Smooth muscle cell (in vitro differentiated cells): ENCODE measurements at regions not wholly inside any gene's neighbourhood (a gene's known extent, or its start where the extent isn't known, plus 50 kb on each side); places are given as distances from the start of the nearest gene placed in this dataset.

Source experiments
- DNase-seq: peaks from one replicate; lab custom pipeline; 2025; ENCODE audit not compliant: unreplicated experiment; lab: John Stamatoyannopoulos, UW
- H2AFZ ChIP-seq: fragments of 200-600 bp; sonication (generic); 2 replicates; pipeline ENCODE4 v1.6.0; 2016; ENCODE audit warnings: antibody characterized with exemption, low read depth, mild to moderate bottlenecking
- H3F3A ChIP-seq: fragments of 200-600 bp; sonication (generic); 2 replicates; pipeline ENCODE4 v1.6.0; 2017; ENCODE audit warnings: antibody characterized with exemption, low read depth
- H3K27ac ChIP-seq: fragments of 200-600 bp; sonication (generic); 2 replicates; pipeline ENCODE4 v1.5.1; 2016; ENCODE audit warnings: low read depth, mild to moderate bottlenecking
- H3K27me3 ChIP-seq: fragments of 200-600 bp; sonication (generic); 2 replicates; pipeline ENCODE4 v1.6.1; 2016; ENCODE audit warnings: low read depth, mild to moderate bottlenecking
- H3K36me3 ChIP-seq: fragments of 200-600 bp; sonication (generic); 2 replicates; pipeline ENCODE4 v1.5.1; 2016; ENCODE audit warnings: low read depth
- H3K4me1 ChIP-seq: fragments of 200-600 bp; sonication (generic); 2 replicates; pipeline ENCODE4 v1.5.1; 2016; ENCODE audit warnings: low read depth
- H3K4me2 ChIP-seq: fragments of 200-600 bp; sonication (generic); 2 replicates; pipeline ENCODE4 v1.6.0; 2016; ENCODE audit warnings: mild to moderate bottlenecking
- H3K4me3 ChIP-seq: fragments of 200-600 bp; sonication (generic); 2 replicates; pipeline ENCODE4 v1.5.1; 2016; ENCODE audit warnings: mild to moderate bottlenecking
- H3K79me2 ChIP-seq: fragments of 200-600 bp; sonication (generic); 2 replicates; pipeline ENCODE4 v1.6.0; 2016; ENCODE audit warnings: low read depth, mild to moderate bottlenecking
- H3K9ac ChIP-seq: fragments of 200-600 bp; sonication (generic); 2 replicates; pipeline ENCODE4 v1.6.0; 2016; ENCODE audit warnings: low read depth
- H3K9me3 ChIP-seq: fragments of 200-600 bp; sonication (generic); replicated peaks from 2 replicates; pipeline ENCODE4 v1.5.1; 2016; ENCODE audit warnings: low read depth
- H4K20me1 ChIP-seq: fragments of 200-600 bp; sonication (generic); 2 replicates; pipeline ENCODE4 v1.6.0; 2016; ENCODE audit warnings: low read depth
- CTCF ChIP-seq: fragments of 200-600 bp; sonication (generic); IDR thresholded peaks from 2 replicates; pipeline ENCODE4 v1.5.1; 2017; ENCODE audit warnings: borderline replicate concordance, mild to moderate bottlenecking, antibody characterized with exemption; ENCODE audit not compliant: insufficient read depth, poor library complexity, severe bottlenecking
- WGBS: methylation state at CpG from one replicate; pipeline ENCODE4 v1.1.7; 2016; ENCODE audit warnings: low lambda C conversion rate; 5-methylcytosine and 5-hydroxymethylcytosine counted together

GRCh38 chr4:124015766-124016165 lies 619.2 kb downstream of the SPRY1 start:
- TF ChIP-seq CTCF, result no peak

GRCh38 chr4:124017185-124017785 lies 620.7 kb downstream of the SPRY1 start:
- 88% methylated on average over 8 of the region's 8 CpGs for WGBS
- DNase-seq, result no peak
- Histone ChIP-seq H3F3A (no peaks in the 10 kb centered on the region), H3K79me2 (no peaks in the 10 kb centered on the region), H3K4me2 (no peak overlapping the region), H3K4me1 (peaks cover 6% of the 10 kb centered on the region), H3K36me3 (no peaks in the 10 kb centered on the region), H3K27ac (no peak overlapping the region), H3K27me3 (no peaks in the 10 kb centered on the region), H3K9me3 (no peaks in the 10 kb centered on the region), H3K4me3 (no peak overlapping the region), H4K20me1 (no peaks in the 10 kb centered on the region), H2AFZ (no peak overlapping the region), H3K9ac (no peak overlapping the region)
- TF ChIP-seq CTCF, result no peak

More at GRCh38 chr4:124015766-124016165, 619.2 kb downstream of the SPRY1 start:
- Histone ChIP-seq H3K27ac (no peak overlapping the region), H3K4me1 (peaks cover 6% of the 10 kb centered on the region), H3K9me3 (no peaks in the 10 kb centered on the region), H3K36me3 (no peaks in the 10 kb centered on the region), H3K4me3 (no peak overlapping the region), H3K4me2 (no peak overlapping the region), H3K27me3 (no peaks in the 10 kb centered on the region), H2AFZ (no peak overlapping the region), H3K79me2 (no peaks in the 10 kb centered on the region), H3K9ac (no peak overlapping the region), H4K20me1 (no peaks in the 10 kb centered on the region), H3F3A (no peaks in the 10 kb centered on the region)
- 0% methylated on average over 1 of the region's 1 CpG for WGBS
- no peak for DNase-seq

- H3K27ac ChIP-seq, result peak overlapping the region; percentile 42
- H3K4me2 ChIP-seq, result peak overlapping the region; percentile 35
- H2AFZ ChIP-seq, result peak overlapping the region; percentile 91
- H3K9me3 ChIP-seq, result no peaks in the 10 kb centered on the region
- no peaks in the 10 kb centered on the region for H3K79me2 ChIP-seq
- no peak for TF ChIP-seq CTCF
- no peak for DNase-seq
- H3K4me1 ChIP-seq, result peaks cover 6% of the 10 kb centered on the region
- H3K9ac ChIP-seq, result no peak overlapping the region
- no peaks in the 10 kb centered on the region for H3F3A ChIP-seq
- 29% methylated on average over 5 of the region's 7 CpGs for WGBS
- no peaks in the 10 kb centered on the region for H3K36me3 ChIP-seq
- no peak overlapping the region for H3K4me3 ChIP-seq
- H3K27me3 ChIP-seq, result no peaks in the 10 kb centered on the region
- no peaks in the 10 kb centered on the region for H4K20me1 ChIP-seq
Observed at GRCh38 chr4:124018383-124019317, 622.1 kb downstream of the SPRY1 start.
